Ovary (tissue), 7 donors: ENCODE measurements at regions not wholly inside any gene's neighbourhood (a gene's known extent, or its start where the extent isn't known, plus 50 kb on each side); places are given as distances from the start of the nearest gene placed in this dataset.

Experiments
- DNase-seq, 5 donors: peaks; one replicate each; pipeline ENCODE4 v3.0.0-alpha.2; 2019 to 2020
- H3K27ac ChIP-seq, 2 donors: fragments of 200-600 bp; one replicate each; pipeline versions ENCODE4 v1.5.1 to v1.8.0; 2019 to 2022
- H3K27me3 ChIP-seq: fragments of 200-600 bp; one replicate; pipeline ENCODE4 v1.8.0; 2022
- H3K36me3 ChIP-seq: fragments of 200-600 bp; sonication (generic); one replicate; pipeline ENCODE4 v1.5.1; 2019
- H3K4me1 ChIP-seq: one replicate; pipeline ENCODE4 v1.8.1; 2013; ENCODE audit warnings: mild to moderate bottlenecking, moderate library complexity; ENCODE audit not compliant: insufficient read depth
- H3K4me3 ChIP-seq: fragments of 200-600 bp; sonication (generic); one replicate; pipeline ENCODE4 v1.5.1; 2017
- H3K9me3 ChIP-seq, 2 donors: fragments of 200-600 bp in 1 of 2; sonication (generic) in 1 of 2; one replicate each; pipeline versions ENCODE4 v1.5.1 to v1.8.1; 2013 to 2019; ENCODE audit warnings: mild to moderate bottlenecking in 1 of 2, moderate library complexity in 1 of 2
- EP300 ChIP-seq: sonication (generic); formaldehyde crosslinking; IDR thresholded peaks from one replicate; pipeline ENCODE4 v1.6.1; 2017; ENCODE audit warnings: antibody characterized with exemption
- POLR2A ChIP-seq: fragments of 450-650 bp; IDR thresholded peaks from one replicate; pipeline ENCODE4 v1.6.1; 2017; ENCODE audit warnings: antibody characterized with exemption, mild to moderate bottlenecking, moderate library complexity
- WGBS, 3 donors: extraction: QIAGEN DNeasy Blood & Tissue Kit in 1 of 3; methylation state at CpG; one replicate each; pipeline versions ENCODE4 v1.1.5 to v1.1.7; 2013 to 2017; 5-methylcytosine and 5-hydroxymethylcytosine counted together
- intact Hi-C, 4 donors: fragments of 100-400 bp; cut with DNase I; formaldehyde crosslinking; loops; one replicate each; pipeline versions ENCODE4 v1.11.0 to v1.15.1; 2022 to 2023
- TF ChIP-seq, protein P1 (sequence below), 3 donors: fragments of 450-650 bp in 2 of 3; fragments of 200-600 bp in 1 of 3; IDR thresholded peaks; one replicate each; pipeline versions ENCODE4 v1.5.1 to v1.8.0; 2016 to 2022; ENCODE audit warnings: antibody characterized with exemption in 3 of 3, mild to moderate bottlenecking in 1 of 3
- donor health status: DM: no; HTN: no; CAD: no; lungs with moderate emphysema.
- donor health status: DM: no; HTN: no; CAD: no.
- donor health status: Bipolar disorder and iron deficiency.
- donor health status: DM: no; HTN: no; CAD: no.
- donor health status: DM: yes; HTN: yes; CAD: no.

DNA sequence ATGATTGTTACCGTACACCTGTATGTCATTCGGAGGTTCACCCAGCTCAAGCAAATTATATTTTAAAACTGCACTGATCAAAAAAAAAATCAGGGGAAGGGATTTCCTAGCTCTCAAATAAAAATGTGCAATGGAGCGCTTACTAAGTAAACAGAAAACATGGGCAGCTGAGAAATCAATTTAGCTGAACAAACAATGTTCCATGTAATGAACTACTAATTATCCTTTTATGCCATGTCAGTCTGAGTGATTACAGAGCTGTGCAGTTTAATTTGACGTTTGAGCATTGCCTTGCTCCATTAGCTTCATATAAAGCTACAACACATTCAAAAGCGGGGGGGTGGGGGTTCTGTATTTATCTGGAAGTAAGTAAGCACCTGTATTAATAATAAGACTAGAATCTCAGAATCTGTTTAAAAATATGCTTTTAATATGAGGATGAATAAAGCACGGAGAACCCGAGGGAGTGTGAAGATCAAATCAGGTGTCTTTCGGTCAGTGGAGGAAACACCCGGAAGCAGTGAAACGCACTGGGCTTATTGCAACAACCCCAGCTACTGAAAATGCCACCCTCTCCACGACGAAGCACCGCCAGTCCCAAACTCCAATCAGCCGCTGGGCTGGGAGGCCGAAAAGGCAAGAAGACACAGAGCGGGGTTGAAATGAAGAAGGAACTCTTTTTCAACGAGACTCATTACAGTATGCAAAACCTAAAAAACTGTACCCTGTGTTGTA, 196.5 kb upstream of the ATP11B start:
- intact Hi-C loops = no loop called here
- no peaks in the 10 kb centered on the region for H3K4me1 ChIP-seq
- no peaks in the 10 kb centered on the region for H3K27me3 ChIP-seq
- 83 to 87% (median 86%) methylated on average over 17 of the region's 17 CpGs for WGBS, 3 donors
- no peak overlapping the region for H3K4me3 ChIP-seq
- H3K9me3 ChIP-seq = no peaks in the 10 kb centered on the region
- no peaks in the 10 kb centered on the region for H3K36me3 ChIP-seq
- no peak overlapping the region for H3K27ac ChIP-seq
- DNase-seq = no peak
- TF ChIP-seq POLR2A (no peak), EP300 (no peak)
- TF ChIP-seq, protein P1, sequence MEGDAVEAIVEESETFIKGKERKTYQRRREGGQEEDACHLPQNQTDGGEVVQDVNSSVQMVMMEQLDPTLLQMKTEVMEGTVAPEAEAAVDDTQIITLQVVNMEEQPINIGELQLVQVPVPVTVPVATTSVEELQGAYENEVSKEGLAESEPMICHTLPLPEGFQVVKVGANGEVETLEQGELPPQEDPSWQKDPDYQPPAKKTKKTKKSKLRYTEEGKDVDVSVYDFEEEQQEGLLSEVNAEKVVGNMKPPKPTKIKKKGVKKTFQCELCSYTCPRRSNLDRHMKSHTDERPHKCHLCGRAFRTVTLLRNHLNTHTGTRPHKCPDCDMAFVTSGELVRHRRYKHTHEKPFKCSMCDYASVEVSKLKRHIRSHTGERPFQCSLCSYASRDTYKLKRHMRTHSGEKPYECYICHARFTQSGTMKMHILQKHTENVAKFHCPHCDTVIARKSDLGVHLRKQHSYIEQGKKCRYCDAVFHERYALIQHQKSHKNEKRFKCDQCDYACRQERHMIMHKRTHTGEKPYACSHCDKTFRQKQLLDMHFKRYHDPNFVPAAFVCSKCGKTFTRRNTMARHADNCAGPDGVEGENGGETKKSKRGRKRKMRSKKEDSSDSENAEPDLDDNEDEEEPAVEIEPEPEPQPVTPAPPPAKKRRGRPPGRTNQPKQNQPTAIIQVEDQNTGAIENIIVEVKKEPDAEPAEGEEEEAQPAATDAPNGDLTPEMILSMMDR (IDR thresholded peaks at IDR 0.05) = no peak

DNA sequence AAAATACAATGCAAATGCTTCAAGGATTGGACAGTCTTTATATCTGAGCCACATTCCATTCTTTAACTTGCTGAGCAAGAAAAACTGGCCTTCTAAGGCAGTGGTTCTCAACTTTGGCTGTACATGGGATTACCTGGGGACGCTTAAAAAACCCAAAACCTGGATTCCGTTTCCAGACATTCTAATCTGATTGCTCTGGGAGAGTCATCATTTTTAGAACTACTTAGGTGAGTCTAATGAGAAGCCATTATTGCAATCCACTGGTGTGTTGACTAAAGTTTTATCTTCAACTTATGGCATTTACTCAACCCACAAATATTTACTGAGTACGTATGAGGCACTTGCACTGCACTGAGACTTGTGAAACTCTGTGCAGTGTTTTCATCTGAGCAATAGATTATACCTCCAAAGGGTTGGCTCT, 195.7 kb upstream of the ATP11B start:
- intact Hi-C loops = no loop called here
- Histone ChIP-seq H3K4me1 (no peaks in the 10 kb centered on the region), H3K4me3 (no peak overlapping the region), H3K27ac (no peak overlapping the region), H3K36me3 (no peaks in the 10 kb centered on the region), H3K27me3 (no peaks in the 10 kb centered on the region), H3K9me3 (no peaks in the 10 kb centered on the region)
- DNase-seq = no peak
- TF ChIP-seq, protein P1 (IDR thresholded peaks at IDR 0.05) = no peak
- TF ChIP-seq EP300 = no peak
- WGBS, 3 donors = 66 to 80% (median 68%) methylated on average over 3 of the region's 3 CpGs

DNA sequence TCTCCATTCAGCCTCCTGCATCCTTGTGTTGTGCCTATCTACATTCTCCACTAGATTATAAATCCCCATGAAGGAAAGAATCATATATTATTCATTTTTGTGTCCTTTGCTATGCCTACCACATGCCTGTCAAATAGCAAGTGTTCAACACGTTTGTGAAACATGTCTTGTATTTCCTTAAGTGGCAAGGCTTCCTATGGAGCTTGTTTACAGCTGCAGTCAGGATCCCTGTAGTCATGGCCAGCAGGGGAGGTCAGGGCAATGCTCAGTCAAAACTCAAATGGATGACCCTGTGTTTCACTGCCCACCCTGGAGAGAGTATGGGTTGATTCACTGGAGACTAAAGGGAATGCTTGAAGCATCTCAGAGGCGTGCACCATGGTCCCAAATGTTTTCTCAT, 191.7 kb upstream of the ATP11B start:
- Histone ChIP-seq H3K27ac (no peak overlapping the region), H3K4me3 (no peak overlapping the region), H3K36me3 (no peaks in the 10 kb centered on the region), H3K9me3 (no peaks in the 10 kb centered on the region), H3K4me1 (no peaks in the 10 kb centered on the region), H3K27me3 (no peaks in the 10 kb centered on the region)
- TF ChIP-seq, protein P1 (IDR thresholded peaks at IDR 0.05) = no peak
- TF ChIP-seq EP300 = no peak
- TF ChIP-seq POLR2A = no peak
- 49 to 73% (median 65%) methylated on average over 2 of the region's 2 CpGs for WGBS, 3 donors
- intact Hi-C loops = no loop called here
- DNase-seq = no peak

DNA sequence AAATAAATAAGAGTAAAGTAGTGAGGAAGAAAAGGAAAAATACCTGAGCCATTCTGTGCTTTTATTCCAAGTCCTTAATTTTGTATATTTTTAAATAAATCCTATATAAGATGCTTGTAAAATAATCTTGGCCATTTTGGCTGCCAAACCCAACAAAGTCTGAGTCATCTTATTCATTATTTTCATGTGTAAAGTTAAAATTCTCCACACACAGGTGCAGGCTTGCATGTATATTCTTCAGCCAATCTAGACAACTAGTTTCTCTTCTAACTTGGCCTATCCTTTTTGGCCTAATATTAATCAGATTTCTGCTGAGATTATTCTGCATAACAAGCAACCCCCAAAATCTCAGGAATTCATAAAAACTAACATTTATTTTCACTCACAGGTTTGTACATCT, 189.8 kb upstream of the ATP11B start:
- Histone ChIP-seq H3K36me3 (no peaks in the 10 kb centered on the region), H3K4me1 (no peaks in the 10 kb centered on the region), H3K9me3 (no peaks in the 10 kb centered on the region), H3K4me3 (no peak overlapping the region), H3K27ac (no peak overlapping the region), H3K27me3 (no peaks in the 10 kb centered on the region)
- no peak for DNase-seq
- TF ChIP-seq, protein P1 (IDR thresholded peaks at IDR 0.05) = no peak
- TF ChIP-seq EP300 (no peak), POLR2A (no peak)
- intact Hi-C loops = no loop called here
